ENCODE measurements at regions not wholly inside any gene's neighbourhood (a gene's known extent, or its start where the extent isn't known, plus 50 kb on each side); places are given as distances from the start of the nearest gene placed in this dataset.
"Not testable (repeated sequence)": the region's sequence is repeated elsewhere in the genome, so short reads cannot be mapped to it uniquely, and the experiment has no call there.

- Histone ChIP-seq H3K9me3 (ENCODE audit: control insufficient read depth, insufficient read depth, low read length) (no peaks in the 10 kb centered on the region), H3K27ac (ENCODE audit: low read depth, low read length) (no peak overlapping the region), H3K4me3 (ENCODE audit: low read depth, low read length) (no peak overlapping the region), H3K27me3 (ENCODE audit: control insufficient read depth, insufficient read depth, low read length) (no peaks in the 10 kb centered on the region)
- ChIA-PET POLR2A (no interaction called here), CTCF (interaction anchor here (1.1 to 2.8 kb wide), 6 partner anchors 9 to 195 kb away, joined by 3 to 13 read pairs (median 7); partner anchors contain the start of gene TNFAIP3)
- TF ChIP-seq, protein P1, sequence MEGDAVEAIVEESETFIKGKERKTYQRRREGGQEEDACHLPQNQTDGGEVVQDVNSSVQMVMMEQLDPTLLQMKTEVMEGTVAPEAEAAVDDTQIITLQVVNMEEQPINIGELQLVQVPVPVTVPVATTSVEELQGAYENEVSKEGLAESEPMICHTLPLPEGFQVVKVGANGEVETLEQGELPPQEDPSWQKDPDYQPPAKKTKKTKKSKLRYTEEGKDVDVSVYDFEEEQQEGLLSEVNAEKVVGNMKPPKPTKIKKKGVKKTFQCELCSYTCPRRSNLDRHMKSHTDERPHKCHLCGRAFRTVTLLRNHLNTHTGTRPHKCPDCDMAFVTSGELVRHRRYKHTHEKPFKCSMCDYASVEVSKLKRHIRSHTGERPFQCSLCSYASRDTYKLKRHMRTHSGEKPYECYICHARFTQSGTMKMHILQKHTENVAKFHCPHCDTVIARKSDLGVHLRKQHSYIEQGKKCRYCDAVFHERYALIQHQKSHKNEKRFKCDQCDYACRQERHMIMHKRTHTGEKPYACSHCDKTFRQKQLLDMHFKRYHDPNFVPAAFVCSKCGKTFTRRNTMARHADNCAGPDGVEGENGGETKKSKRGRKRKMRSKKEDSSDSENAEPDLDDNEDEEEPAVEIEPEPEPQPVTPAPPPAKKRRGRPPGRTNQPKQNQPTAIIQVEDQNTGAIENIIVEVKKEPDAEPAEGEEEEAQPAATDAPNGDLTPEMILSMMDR (IDR thresholded peaks at IDR 0.05; ENCODE audit: low read depth, low read length), result no peak
- no peak for DNase-seq (ENCODE audit: low read depth, low spot score)
Measured at GRCh38 chr6:137717074-137718073, 149.7 kb upstream of the TNFAIP3 start.

- DNase-seq (ENCODE audit: low read depth, low spot score); H3K9me3 ChIP-seq (ENCODE audit: control insufficient read depth, insufficient read depth, low read length); H3K27me3 ChIP-seq (ENCODE audit: control insufficient read depth, insufficient read depth, low read length); H3K4me3 ChIP-seq (ENCODE audit: low read depth, low read length); POLR2A ChIA-PET; H3K27ac ChIP-seq (ENCODE audit: low read depth, low read length): not testable (repeated sequence)
- CTCF ChIA-PET, result interaction anchor here (0.6 kb wide), 1 partner anchor 225 kb away, joined by 3 read pairs; no protein-coding TSS in a partner anchor
Measured at GRCh38 chr6:137718903-137719302, 148.2 kb upstream of the TNFAIP3 start.

GRCh38 chr6:137722749-137723272, 144.2 kb upstream of the TNFAIP3 start:
- Histone ChIP-seq H3K4me3 (ENCODE audit: low read depth, low read length) (no peak overlapping the region), H3K27me3 (ENCODE audit: control insufficient read depth, insufficient read depth, low read length) (no peaks in the 10 kb centered on the region), H3K9me3 (ENCODE audit: control insufficient read depth, insufficient read depth, low read length) (no peaks in the 10 kb centered on the region), H3K27ac (ENCODE audit: low read depth, low read length) (no peak overlapping the region)
- POLR2A ChIA-PET, result no interaction called here
- TF ChIP-seq, protein P1 (IDR thresholded peaks at IDR 0.05; ENCODE audit: low read depth, low read length), result no peak
- DNase-seq (ENCODE audit: low read depth, low spot score), result no peak
- CTCF ChIA-PET, result interaction anchor here (0.9 to 1.4 kb wide), 3 partner anchors 14 to 148 kb away, joined by 3 to 7 read pairs (median 5); no protein-coding TSS in a partner anchor

DNA sequence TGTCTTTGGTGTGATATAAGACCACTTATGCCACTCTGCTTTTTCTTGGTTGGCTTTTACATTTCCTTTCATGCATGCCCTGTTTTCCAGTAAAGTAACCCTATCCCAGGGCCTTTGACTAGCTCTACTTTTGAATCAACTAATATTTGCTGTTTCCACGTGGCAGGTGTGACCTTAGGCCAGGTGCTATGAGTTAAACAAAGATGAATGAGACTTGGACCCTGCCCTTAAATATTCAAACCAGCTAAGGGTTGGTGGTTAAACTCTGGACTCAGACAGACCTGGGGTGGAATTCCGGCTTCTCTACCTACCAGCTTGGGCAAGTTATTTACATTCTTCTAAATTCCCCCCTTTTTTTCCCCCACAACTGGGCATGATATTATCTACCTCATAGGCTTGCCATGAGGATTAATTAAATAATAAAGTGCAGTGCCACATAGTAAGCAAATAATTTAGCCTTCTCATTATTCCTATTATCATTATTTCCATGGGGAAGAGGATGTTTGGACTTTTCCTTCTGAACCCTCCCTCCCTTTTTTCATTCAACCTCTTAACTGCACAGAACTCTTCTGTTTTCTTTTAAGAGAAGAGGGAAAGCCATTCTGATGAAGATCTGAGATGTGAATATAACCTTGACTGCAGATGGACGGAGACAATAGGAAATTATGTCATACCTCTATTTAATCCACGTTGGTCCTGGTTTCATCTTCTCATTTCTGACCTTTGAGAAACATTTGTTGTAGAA, 143.6 kb upstream of the TNFAIP3 start:
- no peak for DNase-seq (ENCODE audit: low read depth, low spot score)
- ChIA-PET CTCF (interaction anchor here (0.9 to 3.2 kb wide), 5 partner anchors 7 to 147 kb away, joined by 3 to 14 read pairs (median 5); no protein-coding TSS in a partner anchor), POLR2A (no interaction called here)

DNA sequence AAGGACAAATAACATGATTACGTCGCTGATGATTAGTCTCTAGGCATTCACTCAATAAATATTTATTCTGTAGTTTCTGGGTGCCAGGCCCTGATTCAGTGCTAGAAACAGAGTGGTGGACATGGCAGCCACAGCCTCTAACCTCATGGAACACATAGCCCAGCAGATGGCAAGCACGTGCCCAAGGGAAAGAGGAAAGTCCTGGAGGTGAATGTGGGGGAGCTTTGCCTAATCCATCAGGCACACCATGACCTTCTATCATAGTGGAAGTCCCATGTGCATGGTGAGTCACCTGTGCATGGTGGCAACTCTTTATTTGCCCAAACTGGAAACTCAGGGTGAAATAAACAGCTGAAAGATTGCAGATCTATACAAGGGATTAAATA, 143.0 kb upstream of the TNFAIP3 start:
- TF ChIP-seq, protein P1 (IDR thresholded peaks at IDR 0.05; ENCODE audit: low read depth, low read length), result no peak
- no peaks in the 10 kb centered on the region for H3K9me3 ChIP-seq (ENCODE audit: control insufficient read depth, insufficient read depth, low read length)
- CTCF ChIA-PET, result interaction anchor here (1.5 to 3.2 kb wide), 2 partner anchors 8 to 16 kb away, joined by 3 to 14 read pairs; no protein-coding TSS in a partner anchor
- no peak for DNase-seq (ENCODE audit: low read depth, low spot score)
- no peaks in the 10 kb centered on the region for H3K27me3 ChIP-seq (ENCODE audit: control insufficient read depth, insufficient read depth, low read length)
- no peak overlapping the region for H3K27ac ChIP-seq (ENCODE audit: low read depth, low read length)
- POLR2A ChIA-PET, result no interaction called here
- no peak overlapping the region for H3K4me3 ChIP-seq (ENCODE audit: low read depth, low read length)

More for the DNA sequence above, 143.6 kb upstream of the TNFAIP3 start:
- H3K9me3 ChIP-seq (ENCODE audit: control insufficient read depth, insufficient read depth, low read length), result no peaks in the 10 kb centered on the region
- TF ChIP-seq, protein P1 (IDR thresholded peaks at IDR 0.05; ENCODE audit: low read depth, low read length), result no peak
- H3K27me3 ChIP-seq (ENCODE audit: control insufficient read depth, insufficient read depth, low read length), result no peaks in the 10 kb centered on the region
- H3K4me3 ChIP-seq (ENCODE audit: low read depth, low read length), result no peak overlapping the region
- no peak overlapping the region for H3K27ac ChIP-seq (ENCODE audit: low read depth, low read length)

Data from AG04450 (cell line).